H1 (cell line): ENCODE measurements at regions not wholly inside any gene's neighbourhood (a gene's known extent, or its start where the extent isn't known, plus 50 kb on each side); places are given as distances from the start of the nearest gene placed in this dataset.

Experiments
- CTCF ChIA-PET: fragments of 300-600 bp; sonication (Branson Sonifier 250); formaldehyde crosslinking; loops from one replicate; lab custom pipeline; 2021; ENCODE audit not compliant: partially characterized antibody; lab: Charles Lee
- POLR2A ChIA-PET: fragments of 300-600 bp; sonication (Branson Sonifier 250); formaldehyde crosslinking; loops from one replicate; lab custom pipeline; 2021; ENCODE audit warnings: inconsistent platforms; ENCODE audit not compliant: partially characterized antibody; lab: Charles Lee
- DNase-seq, 2 experiments: peaks; one replicate each; pipeline versions ENCODE4 v3.0.0 to v3.0.0-alpha.2; 2010 to 2022; ENCODE audit warnings: low spot score in 2 of 2, low read depth in 1 of 2, mixed read lengths in 1 of 2
- FAIRE-seq: peaks from 2 replicates; lab custom pipeline; 2011; peaks lifted over from hg19 to GRCh38; lab: Jason Lieb, UNC
- H2AFZ ChIP-seq: 2 replicates; pipeline ENCODE4 v1.8.1; 2012; ENCODE audit warnings: low read length, inconsistent platforms
- H2AK5ac ChIP-seq: 2 replicates; pipeline ENCODE4 v1.6.1; 2013; ENCODE audit warnings: low read depth, low read length
- H2BK120ac ChIP-seq: replicated peaks from 2 replicates; pipeline ENCODE3; 2013; ENCODE audit warnings: low read depth, low read length, inconsistent platforms
- H2BK12ac ChIP-seq: 2 replicates; pipeline ENCODE4 v1.6.1; 2013; ENCODE audit warnings: low read depth, low read length
- H2BK15ac ChIP-seq: 2 replicates; pipeline ENCODE4 v1.6.1; 2013; ENCODE audit warnings: low read length
- H2BK20ac ChIP-seq: 2 replicates; pipeline ENCODE4 v1.6.1; 2013; ENCODE audit warnings: low read length
- H2BK5ac ChIP-seq: 2 replicates; pipeline ENCODE4 v1.6.1; 2013; ENCODE audit warnings: low read depth, low read length
- H3K14ac ChIP-seq: 2 replicates; pipeline ENCODE4 v1.6.1; 2013; ENCODE audit warnings: inconsistent platforms; ENCODE audit not compliant: insufficient read length
- H3K18ac ChIP-seq: 2 replicates; pipeline ENCODE4 v1.6.1; 2013; ENCODE audit warnings: low read length; ENCODE audit errors: extremely low read depth
- H3K23ac ChIP-seq: 2 replicates; pipeline ENCODE4 v1.6.1; 2013; ENCODE audit warnings: inconsistent platforms; ENCODE audit not compliant: insufficient read length
- H3K23me2 ChIP-seq: 2 replicates; pipeline ENCODE4 v1.6.1; 2013; ENCODE audit warnings: low read depth, low read length
- H3K27ac ChIP-seq: 2 replicates; pipeline ENCODE4 v1.6.1; 2011; ENCODE audit warnings: low read depth, low read length, inconsistent platforms
- H3K27me3 ChIP-seq, 4 experiments: replicated peaks in 1 of 4; 1 replicate in 1 of 4; 2 replicates in 3 of 4; pipeline versions ENCODE4 v1.6.1 to v1.8.1; 2011 to 2013; ENCODE audit warnings: low read length in 3 of 4, mild to moderate bottlenecking in 3 of 4, inconsistent platforms in 2 of 4, mixed read lengths in 2 of 4, moderate library complexity in 1 of 4; ENCODE audit not compliant: control insufficient read depth in 3 of 4, insufficient read depth in 3 of 4; ENCODE audit errors: extremely low read depth in 1 of 4
- H3K36me3 ChIP-seq, 4 experiments: 2 replicates each; pipeline versions ENCODE4 v1.6.1 to v1.8.1; 2011 to 2013; ENCODE audit warnings: mild to moderate bottlenecking in 4 of 4, low read length in 3 of 4, moderate library complexity in 2 of 4, control low read depth in 1 of 4, inconsistent platforms in 1 of 4; ENCODE audit not compliant: insufficient read depth in 4 of 4, control insufficient read depth in 2 of 4
- H3K4ac ChIP-seq: replicated peaks from 2 replicates; pipeline ENCODE3; 2013; ENCODE audit warnings: low read length, low read depth, mixed read lengths, inconsistent platforms; ENCODE audit not compliant: insufficient read length
- H3K4me1 ChIP-seq, 4 experiments: replicated peaks in 1 of 4; 1 replicate in 1 of 4; 2 replicates in 3 of 4; pipeline versions ENCODE4 v1.6.1 to v1.8.1; 2011 to 2013; ENCODE audit warnings: low read length in 3 of 4, inconsistent platforms in 2 of 4, mixed read lengths in 1 of 4; ENCODE audit not compliant: insufficient read depth in 4 of 4, control insufficient read depth in 3 of 4
- H3K4me2 ChIP-seq, 2 experiments: 2 replicates each; pipeline versions ENCODE4 v1.6.1 to v1.8.1; 2011 to 2013; ENCODE audit warnings: low read depth in 2 of 2, low read length in 2 of 2, control low read depth in 1 of 2, inconsistent platforms in 1 of 2, mild to moderate bottlenecking in 1 of 2; ENCODE audit not compliant: insufficient read depth in 1 of 2
- H3K4me3 ChIP-seq, 4 experiments: fragments of 200-600, 300-600 bp in 1 of 4; sonication (generic), shearing (Covaris generic), sonication (Bioruptor Twin) in 1 of 4; 2 replicates each; pipeline versions ENCODE4 v1.5.1 to v1.8.1; 2011 to 2016; ENCODE audit warnings: low read length in 4 of 4, low read depth in 3 of 4, control low read depth in 2 of 4, inconsistent platforms in 2 of 4, mild to moderate bottlenecking in 2 of 4, mixed read lengths in 1 of 4, moderate library complexity in 1 of 4; ENCODE audit not compliant: insufficient read depth in 2 of 4; ENCODE audit errors: extremely low read depth in 1 of 4
- H3K56ac ChIP-seq: replicated peaks from 2 replicates; pipeline ENCODE3; 2013; ENCODE audit warnings: low read depth, mild to moderate bottlenecking, mixed read lengths, low read length, inconsistent platforms; ENCODE audit not compliant: insufficient read length
- H3K79me1 ChIP-seq: 2 replicates; pipeline ENCODE4 v1.6.1; 2013; ENCODE audit warnings: low read depth, low read length, control low read depth
- H3K79me2 ChIP-seq, 2 experiments: 2 replicates each; pipeline versions ENCODE4 v1.6.1 to v1.8.1; 2012 to 2013; ENCODE audit warnings: low read length in 2 of 2, mild to moderate bottlenecking in 2 of 2, inconsistent platforms in 1 of 2; ENCODE audit not compliant: insufficient read depth in 2 of 2, control insufficient read depth in 1 of 2
- H3K9ac ChIP-seq, 4 experiments: replicated peaks in 1 of 4; 1 replicate in 1 of 4; 2 replicates in 3 of 4; pipeline versions ENCODE4 v1.6.1 to v1.8.1; 2011 to 2013; ENCODE audit warnings: low read depth in 3 of 4, low read length in 3 of 4, control low read depth in 2 of 4, mild to moderate bottlenecking in 2 of 4, moderate library complexity in 2 of 4, inconsistent platforms in 1 of 4; ENCODE audit errors: extremely low read depth in 1 of 4
- H3K9me3 ChIP-seq, 2 experiments: 2 replicates each; pipeline versions ENCODE4 v1.6.1 to v1.8.1; 2012 to 2013; ENCODE audit warnings: mild to moderate bottlenecking in 2 of 2, moderate library complexity in 2 of 2, control low read depth in 1 of 2, inconsistent platforms in 1 of 2, low read depth in 1 of 2, low read length in 1 of 2, mixed read lengths in 1 of 2; ENCODE audit not compliant: insufficient read depth in 2 of 2
- H4K20me1 ChIP-seq, 2 experiments: replicated peaks in 1 of 2; 2 replicates each; pipeline versions ENCODE3 to v1.8.1; 2011 to 2013; ENCODE audit warnings: inconsistent platforms in 2 of 2, low read length in 2 of 2, mild to moderate bottlenecking in 1 of 2; ENCODE audit not compliant: insufficient read depth in 2 of 2, control insufficient read depth in 1 of 2
- H4K5ac ChIP-seq: 2 replicates; pipeline ENCODE4 v1.6.1; 2013; ENCODE audit warnings: low read length, low read depth, mixed read lengths, inconsistent platforms; ENCODE audit not compliant: insufficient read length
- H4K8ac ChIP-seq: 2 replicates; pipeline ENCODE4 v1.8.0; 2013; ENCODE audit warnings: mild to moderate bottlenecking, moderate library complexity, low read length, inconsistent platforms; ENCODE audit not compliant: insufficient read depth; ENCODE audit errors: extremely low read depth
- H4K91ac ChIP-seq: replicated peaks from 2 replicates; pipeline ENCODE3; 2013; ENCODE audit warnings: low read length, mixed read lengths, inconsistent platforms; ENCODE audit not compliant: insufficient read length
- ATF3 ChIP-seq: IDR thresholded peaks from 2 replicates; pipeline ENCODE4 v1.6.1; 2011; ENCODE audit warnings: low read depth, mild to moderate bottlenecking, low read length; ENCODE audit not compliant: insufficient read depth
- GTF2F1 ChIP-seq: IDR thresholded peaks from 2 replicates; pipeline ENCODE4 v1.6.1; 2012; ENCODE audit warnings: low read depth, low read length, improper control_type of control experiment, borderline replicate concordance
- POLR2A ChIP-seq, 2 experiments: IDR thresholded peaks; 1 replicate in 1 of 2; 2 replicates in 1 of 2; pipeline ENCODE4 v1.6.1; 2011; ENCODE audit warnings: low read depth in 2 of 2, low read length in 2 of 2, mild to moderate bottlenecking in 2 of 2; ENCODE audit errors: control extremely low read depth in 1 of 2
- WGBS, 2 experiments: shearing (Covaris generic) in 1 of 2; methylation state at CpG; one replicate each; pipeline versions ENCODE4 v1.1.6 to v1.1.7; 2013 to 2015; ENCODE audit warnings: low lambda C conversion rate in 2 of 2, mixed read lengths in 2 of 2, inconsistent platforms in 1 of 2, low coverage in 1 of 2, missing lambda C conversion rate in 1 of 2; ENCODE audit not compliant: insufficient replicate concordance in 2 of 2, insufficient coverage in 1 of 2, insufficient read length in 1 of 2; ENCODE audit errors: extremely low coverage in 1 of 2, missing lambda C conversion rate in 1 of 2; 5-methylcytosine and 5-hydroxymethylcytosine counted together
- TF ChIP-seq, protein P1 (sequence below), 3 experiments: IDR thresholded peaks; 1 replicate in 2 of 3; 2 replicates in 1 of 3; pipeline versions ENCODE4 v1.5.1 to v1.6.1; 2011; ENCODE audit warnings: low read length in 3 of 3, mild to moderate bottlenecking in 3 of 3, inconsistent platforms in 2 of 3, low read depth in 1 of 3, moderate library complexity in 1 of 3; ENCODE audit not compliant: insufficient read depth in 1 of 3; ENCODE audit errors: control extremely low read depth in 1 of 3

DNA sequence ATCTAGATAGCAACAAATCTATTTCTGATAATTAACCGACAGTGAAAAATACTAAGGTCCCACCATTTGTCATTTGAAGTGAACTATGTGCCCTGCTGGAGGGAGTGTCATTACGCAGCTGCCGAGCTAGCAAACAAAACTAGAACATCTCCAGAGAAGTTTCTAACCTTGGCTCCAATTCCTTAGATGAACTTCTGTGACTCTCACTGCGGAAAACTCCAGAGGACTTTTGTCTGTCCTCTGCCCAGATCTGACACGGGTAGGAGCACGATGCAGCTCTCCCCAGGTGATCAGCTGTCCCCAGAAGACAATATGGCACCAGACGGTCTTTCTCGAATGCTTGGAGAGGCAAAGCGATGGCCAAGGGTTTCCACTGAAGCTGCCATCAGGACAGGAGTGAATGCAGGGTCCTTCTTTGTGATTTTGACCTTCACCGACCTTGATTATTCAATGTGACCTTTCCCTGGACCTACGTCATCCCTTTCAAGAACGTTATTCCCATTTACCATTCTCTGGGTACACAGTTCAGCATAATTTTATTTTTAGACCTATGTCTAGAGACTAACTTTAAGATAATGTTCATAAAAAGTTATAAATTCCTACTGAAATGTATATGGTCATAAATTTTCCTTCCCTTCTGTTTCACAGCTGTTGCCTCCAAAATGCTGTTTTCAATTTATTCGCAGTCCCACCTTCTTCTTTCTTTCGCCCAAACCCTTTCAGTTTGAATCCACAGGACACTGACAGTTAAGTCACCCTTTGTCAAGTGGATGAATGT lies 116.7 kb upstream of the C7orf33 start:
- H3K4me3 ChIP-seq: no peak overlapping the region
- no peaks in the 10 kb centered on the region; the same call in 1 of the 2 replicates for H3K23me2 ChIP-seq
- H3K79me2 ChIP-seq: no peaks in the 10 kb centered on the region
- no peak overlapping the region for H2AFZ ChIP-seq
- H4K5ac ChIP-seq: no peak overlapping the region
- no peak overlapping the region for H2BK12ac ChIP-seq
- H3K27me3 ChIP-seq: no peaks in the 10 kb centered on the region
- H3K9me3 ChIP-seq: no peaks in the 10 kb centered on the region
- POLR2A ChIA-PET: no interaction called here
- TF ChIP-seq ATF3: no peak
- no peak for TF ChIP-seq POLR2A (IDR thresholded peaks at IDR 0.05; ENCODE audit: control extremely low read depth in 1 of 2, low read depth in 2 of 2, low read length in 2 of 2)
- TF ChIP-seq GTF2F1: no peak
- TF ChIP-seq, protein P1, sequence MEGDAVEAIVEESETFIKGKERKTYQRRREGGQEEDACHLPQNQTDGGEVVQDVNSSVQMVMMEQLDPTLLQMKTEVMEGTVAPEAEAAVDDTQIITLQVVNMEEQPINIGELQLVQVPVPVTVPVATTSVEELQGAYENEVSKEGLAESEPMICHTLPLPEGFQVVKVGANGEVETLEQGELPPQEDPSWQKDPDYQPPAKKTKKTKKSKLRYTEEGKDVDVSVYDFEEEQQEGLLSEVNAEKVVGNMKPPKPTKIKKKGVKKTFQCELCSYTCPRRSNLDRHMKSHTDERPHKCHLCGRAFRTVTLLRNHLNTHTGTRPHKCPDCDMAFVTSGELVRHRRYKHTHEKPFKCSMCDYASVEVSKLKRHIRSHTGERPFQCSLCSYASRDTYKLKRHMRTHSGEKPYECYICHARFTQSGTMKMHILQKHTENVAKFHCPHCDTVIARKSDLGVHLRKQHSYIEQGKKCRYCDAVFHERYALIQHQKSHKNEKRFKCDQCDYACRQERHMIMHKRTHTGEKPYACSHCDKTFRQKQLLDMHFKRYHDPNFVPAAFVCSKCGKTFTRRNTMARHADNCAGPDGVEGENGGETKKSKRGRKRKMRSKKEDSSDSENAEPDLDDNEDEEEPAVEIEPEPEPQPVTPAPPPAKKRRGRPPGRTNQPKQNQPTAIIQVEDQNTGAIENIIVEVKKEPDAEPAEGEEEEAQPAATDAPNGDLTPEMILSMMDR (IDR thresholded peaks at IDR 0.05; ENCODE audit: control extremely low read depth in 1 of 3, insufficient read depth in 1 of 3, low read depth in 1 of 3, low read length in 3 of 3): no peak
- FAIRE-seq (no peak), DNase-seq (no peak)
- H3K23ac ChIP-seq: no peak overlapping the region
- H2BK15ac ChIP-seq: no peak overlapping the region
- H3K79me1 ChIP-seq: no peaks in the 10 kb centered on the region
- no peak overlapping the region for H3K9ac ChIP-seq
- no peak overlapping the region for H2AK5ac ChIP-seq
- no peak overlapping the region for H3K27ac ChIP-seq
- no peak overlapping the region for H2BK120ac ChIP-seq
- no peaks in the 10 kb centered on the region for H3K36me3 ChIP-seq
- no peak overlapping the region for H3K4ac ChIP-seq
- CTCF ChIA-PET: interaction anchor here (0.6 to 1.6 kb wide), 5 partner anchors 13 to 209 kb away, joined by 3 to 5 read pairs (median 3); no protein-coding TSS in a partner anchor
- H3K4me2 ChIP-seq: no peak overlapping the region
- H4K8ac ChIP-seq: no peak overlapping the region
- no peaks in the 10 kb centered on the region for H4K20me1 ChIP-seq
- H3K14ac ChIP-seq: no peak overlapping the region
- H4K91ac ChIP-seq: no peak overlapping the region
- H2BK20ac ChIP-seq: no peak overlapping the region
- no peak overlapping the region for H3K18ac ChIP-seq
- no peak overlapping the region for H3K56ac ChIP-seq
- WGBS, 2 experiments: 87% methylated on average over 14 of the region's 14 CpGs; no CpG with 5 or more reads in 1 of the 2 experiments
- no peak overlapping the region for H2BK5ac ChIP-seq
- peaks cover 0 to 7% (median under 1%) of the 10 kb centered on the region in 4 experiments; a peak in 2 of 7 replicates for H3K4me1 ChIP-seq
